Endothelial cell of umbilical vein (primary cell): ENCODE measurements at regions not wholly inside any gene's neighbourhood (a gene's known extent, or its start where the extent isn't known, plus 50 kb on each side); places are given as distances from the start of the nearest gene placed in this dataset.

Source experiments
- BruUV-seq: library from RNA; stranded (reverse); fragments of 400-500 nt; replicated peaks from 2 replicates; lab custom pipeline; 2021; lab: Mats Ljungman, UMichigan
- CTCF ChIA-PET: fragments of 300-600, 350-600 bp; sonication (Branson Sonifier 250); formaldehyde crosslinking; loops from one replicate; lab custom pipeline; 2021; ENCODE audit warnings: antibody characterized with exemption, inconsistent platforms; lab: Charles Lee
- POLR2A ChIA-PET: fragments of 300-600, 350-600 bp; sonication (Branson Sonifier 250); formaldehyde crosslinking; loops from one replicate; lab custom pipeline; 2021; ENCODE audit warnings: antibody characterized with exemption, inconsistent platforms; lab: Charles Lee
- DNase-seq: peaks from one replicate; pipeline ENCODE4 v3.0.0-alpha.2; 2011; ENCODE audit warnings: low read depth, low spot score
- FAIRE-seq: peaks from 2 replicates; lab custom pipeline; 2011; peaks lifted over from hg19 to GRCh38; lab: Jason Lieb, UNC
- H2AFZ ChIP-seq: 2 replicates; pipeline ENCODE4 v1.6.0; 2012; ENCODE audit warnings: low read depth, low read length, control low read depth, inconsistent platforms
- H3K27ac ChIP-seq: 2 replicates; pipeline ENCODE4 v1.5.1; 2011; ENCODE audit warnings: low read depth, mild to moderate bottlenecking, control low read depth, low read length, moderate library complexity; ENCODE audit not compliant: insufficient read depth
- H3K27me3 ChIP-seq, 2 experiments: 2 replicates each; pipeline versions ENCODE4 v1.6.0 to v1.6.1; 2011; ENCODE audit warnings: low read length in 2 of 2, mixed read lengths in 1 of 2; ENCODE audit not compliant: control insufficient read depth in 2 of 2, insufficient read depth in 2 of 2
- H3K36me3 ChIP-seq, 2 experiments: 2 replicates in 1 of 2; 3 replicates in 1 of 2; pipeline ENCODE4 v1.5.1; 2011; ENCODE audit warnings: low read length in 2 of 2, mild to moderate bottlenecking in 1 of 2, moderate library complexity in 1 of 2; ENCODE audit not compliant: control insufficient read depth in 2 of 2, insufficient read depth in 2 of 2; ENCODE audit errors: extremely low read depth in 1 of 2
- H3K4me1 ChIP-seq: 3 replicates; pipeline ENCODE4 v1.5.1; 2011; ENCODE audit warnings: mild to moderate bottlenecking, low read length; ENCODE audit not compliant: control insufficient read depth, insufficient read depth; ENCODE audit errors: extremely low read depth
- H3K4me2 ChIP-seq: 2 replicates; pipeline ENCODE4 v1.6.1; 2011; ENCODE audit warnings: low read length, control low read depth, mixed read lengths; ENCODE audit not compliant: insufficient read depth
- H3K4me3 ChIP-seq, 3 experiments: fragments of 200-600 bp in 1 of 3; sonication (generic), shearing (Covaris generic) in 1 of 3; replicated peaks in 1 of 3; 2 replicates each; pipeline ENCODE4 v1.5.1; 2011 to 2016; ENCODE audit warnings: control low read depth in 3 of 3, low read length in 3 of 3, mild to moderate bottlenecking in 2 of 3, inconsistent platforms in 1 of 3, low read depth in 1 of 3, moderate library complexity in 1 of 3; ENCODE audit not compliant: insufficient read depth in 1 of 3
- H3K79me2 ChIP-seq: 2 replicates; pipeline ENCODE4 v1.6.0; 2012; ENCODE audit warnings: low read length, inconsistent platforms; ENCODE audit not compliant: control insufficient read depth, insufficient read depth
- H3K9ac ChIP-seq: replicated peaks from 2 replicates; pipeline ENCODE3; 2011; ENCODE audit warnings: low read length, control low read depth; ENCODE audit not compliant: insufficient read depth; ENCODE audit errors: extremely low read depth
- H3K9me1 ChIP-seq: replicated peaks from 3 replicates; pipeline ENCODE4 v1.6.0; 2011; ENCODE audit warnings: mild to moderate bottlenecking, low read length; ENCODE audit not compliant: control insufficient read depth, insufficient read depth; ENCODE audit errors: extremely low read depth
- H3K9me3 ChIP-seq: replicated peaks from 2 replicates; pipeline ENCODE4 v1.5.1; 2012; ENCODE audit warnings: low read length, inconsistent platforms; ENCODE audit not compliant: control insufficient read depth, insufficient read depth
- H4K20me1 ChIP-seq: replicated peaks from 2 replicates; pipeline ENCODE3; 2011; ENCODE audit warnings: mild to moderate bottlenecking, low read length; ENCODE audit not compliant: control insufficient read depth, insufficient read depth; ENCODE audit errors: extremely low read depth
- EZH2 ChIP-seq: IDR thresholded peaks from 2 replicates; pipeline ENCODE4 v1.6.1; 2012; ENCODE audit warnings: borderline replicate concordance, low read depth, mild to moderate bottlenecking, moderate library complexity, low read length, inconsistent platforms; ENCODE audit not compliant: severe bottlenecking
- FOS ChIP-seq: IDR thresholded peaks from 2 replicates; pipeline ENCODE4 v1.6.1; 2011; ENCODE audit warnings: mild to moderate bottlenecking, low read length, moderate library complexity, borderline replicate concordance; ENCODE audit not compliant: insufficient read depth
- GATA2 ChIP-seq: IDR thresholded peaks from 2 replicates; pipeline ENCODE4 v1.7.0; 2011; ENCODE audit warnings: low read depth, mild to moderate bottlenecking, moderate library complexity, mixed read lengths, low read length; ENCODE audit not compliant: insufficient read length, insufficient read depth
- JUN ChIP-seq: IDR thresholded peaks from 2 replicates; pipeline ENCODE4 v1.6.1; 2011; ENCODE audit warnings: borderline replicate concordance, low read depth; ENCODE audit not compliant: insufficient read length, insufficient read depth
- MAX ChIP-seq: IDR thresholded peaks from 2 replicates; pipeline ENCODE4 v1.6.1; 2011; ENCODE audit not compliant: insufficient read depth, insufficient read length
- MYC ChIP-seq: IDR thresholded peaks from one replicate; pipeline ENCODE4 v1.6.1; 2011; ENCODE audit warnings: mild to moderate bottlenecking, low read depth, low read length
- POLR2A ChIP-seq: IDR thresholded peaks from 2 replicates; pipeline ENCODE4 v1.6.1; 2012; ENCODE audit warnings: low read depth, mild to moderate bottlenecking, control low read depth, low read length
- POLR2AphosphoS5 ChIP-seq: IDR thresholded peaks from 2 replicates; pipeline ENCODE4 v1.6.1; 2012; ENCODE audit warnings: low read depth, mild to moderate bottlenecking, control low read depth, low read length, moderate library complexity; ENCODE audit not compliant: insufficient read depth
- dilution Hi-C: fragments of 300-500 bp; cut with MboI; formaldehyde crosslinking; loops from one replicate; pipeline ENCODE4 v1.15.0; 2019; ENCODE audit warnings: low sequenced_read_pairs; ENCODE audit not compliant: extremely low pct_ligation_motif_present
- intact Hi-C: fragments of 100-400 bp; cut with micrococcal nuclease; formaldehyde crosslinking; loops from one replicate; pipeline ENCODE4 v1.10.0; 2022
- TF ChIP-seq, protein P1 (sequence below), 2 donors: IDR thresholded peaks; 1 replicate in 1 of 2; 2 replicates in 1 of 2; pipeline ENCODE4 v1.5.1; 2011; ENCODE audit warnings: low read length in 2 of 2, mild to moderate bottlenecking in 2 of 2, moderate library complexity in 2 of 2, control low read depth in 1 of 2, inconsistent platforms in 1 of 2, low read depth in 1 of 2; ENCODE audit not compliant: insufficient read depth in 1 of 2; ENCODE audit errors: extremely low read depth in 1 of 2

DNA sequence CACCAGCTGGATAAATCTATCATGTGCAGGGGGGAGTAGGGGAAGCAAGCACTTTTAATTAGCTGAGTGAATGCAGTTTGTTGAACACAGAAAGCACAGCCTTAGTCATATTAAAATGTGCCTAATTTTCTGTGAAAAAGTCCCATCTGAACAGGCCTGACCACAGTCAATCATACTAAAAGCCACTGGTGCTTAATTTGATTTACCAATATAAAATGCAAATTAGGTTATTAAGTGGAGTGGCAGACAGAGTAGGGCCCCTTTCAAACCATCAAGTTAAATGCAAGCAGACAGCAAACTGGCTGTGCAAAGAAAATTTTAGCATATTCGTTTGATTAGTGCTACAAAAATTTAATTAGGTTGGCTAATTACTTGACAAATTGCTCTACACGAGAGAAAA, 176.1 kb downstream of the ISL1 start:
- H3K9ac ChIP-seq, result no peak overlapping the region
- no peaks in the 10 kb centered on the region for H4K20me1 ChIP-seq
- no peak overlapping the region for H3K27ac ChIP-seq
- H3K4me2 ChIP-seq, result no peak overlapping the region
- no peaks in the 10 kb centered on the region for H3K27me3 ChIP-seq
- TF ChIP-seq MAX (no peak), FOS (no peak), JUN (no peak), EZH2 (no peak), MYC (no peak), POLR2A (no peak), GATA2 (no peak), POLR2AphosphoS5 (no peak)
- TF ChIP-seq, protein P1, sequence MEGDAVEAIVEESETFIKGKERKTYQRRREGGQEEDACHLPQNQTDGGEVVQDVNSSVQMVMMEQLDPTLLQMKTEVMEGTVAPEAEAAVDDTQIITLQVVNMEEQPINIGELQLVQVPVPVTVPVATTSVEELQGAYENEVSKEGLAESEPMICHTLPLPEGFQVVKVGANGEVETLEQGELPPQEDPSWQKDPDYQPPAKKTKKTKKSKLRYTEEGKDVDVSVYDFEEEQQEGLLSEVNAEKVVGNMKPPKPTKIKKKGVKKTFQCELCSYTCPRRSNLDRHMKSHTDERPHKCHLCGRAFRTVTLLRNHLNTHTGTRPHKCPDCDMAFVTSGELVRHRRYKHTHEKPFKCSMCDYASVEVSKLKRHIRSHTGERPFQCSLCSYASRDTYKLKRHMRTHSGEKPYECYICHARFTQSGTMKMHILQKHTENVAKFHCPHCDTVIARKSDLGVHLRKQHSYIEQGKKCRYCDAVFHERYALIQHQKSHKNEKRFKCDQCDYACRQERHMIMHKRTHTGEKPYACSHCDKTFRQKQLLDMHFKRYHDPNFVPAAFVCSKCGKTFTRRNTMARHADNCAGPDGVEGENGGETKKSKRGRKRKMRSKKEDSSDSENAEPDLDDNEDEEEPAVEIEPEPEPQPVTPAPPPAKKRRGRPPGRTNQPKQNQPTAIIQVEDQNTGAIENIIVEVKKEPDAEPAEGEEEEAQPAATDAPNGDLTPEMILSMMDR (IDR thresholded peaks at IDR 0.05; ENCODE audit: extremely low read depth in 1 of 2, insufficient read depth in 1 of 2, low read depth in 1 of 2, low read length in 2 of 2), result no peak
- H3K4me3 ChIP-seq, result no peak overlapping the region
- FAIRE-seq (no peak), DNase-seq (no peak)
- dilution Hi-C loops (no loop called here), intact Hi-C loops (no loop called here)
- H3K9me3 ChIP-seq, result no peaks in the 10 kb centered on the region
- H2AFZ ChIP-seq, result no peak overlapping the region
- no peaks in the 10 kb centered on the region for H3K36me3 ChIP-seq
- no TSS peak for BruUV-seq
- H3K4me1 ChIP-seq, result no peaks in the 10 kb centered on the region
- CTCF ChIA-PET, result interaction anchor here (1.1 kb wide), 1 partner anchor 18 kb away, joined by 4 read pairs; no protein-coding TSS in a partner anchor
- no peaks in the 10 kb centered on the region for H3K9me1 ChIP-seq
- POLR2A ChIA-PET, result no interaction called here
- H3K79me2 ChIP-seq, result no peaks in the 10 kb centered on the region
